IMR-90 (cell line): ENCODE measurements at regions not wholly inside any gene's neighbourhood (a gene's known extent, or its start where the extent isn't known, plus 50 kb on each side); places are given as distances from the start of the nearest gene placed in this dataset.

ENCODE experiments used
- ATAC-seq: fragments of 200-7000 bp; cut with Tn5 transposase; 2 replicates; pipeline ENCODE4 v1.9.1; 2020; ENCODE audit warnings: low read depth, mild to moderate bottlenecking, moderate library complexity
- BruUV-seq: library from RNA; stranded (reverse); fragments of 400-500 nt; replicated peaks from 2 replicates; lab custom pipeline; 2021; lab: Mats Ljungman, UMichigan
- CTCF ChIA-PET: fragments of 300-600 bp; formaldehyde crosslinking; extraction: SDS; loops from one replicate; lab custom pipeline; 2021; ENCODE audit warnings: antibody characterized with exemption; lab: Yijun Ruan, JAX
- POLR2A ChIA-PET: fragments of 300-600 bp; sonication (Branson Sonifier 250); formaldehyde crosslinking; loops from one replicate; lab custom pipeline; 2022; ENCODE audit warnings: antibody characterized with exemption; ENCODE audit not compliant: unreplicated experiment; lab: Charles Lee
- DNase-seq: peaks from one replicate; pipeline ENCODE4 v3.0.0; 2013
- H2AFZ ChIP-seq: replicated peaks from 2 replicates; pipeline ENCODE3; 2013; ENCODE audit warnings: low read length, mild to moderate bottlenecking; ENCODE audit not compliant: poor library complexity
- H2AK5ac ChIP-seq: 2 replicates; pipeline ENCODE4 v1.6.1; 2013; ENCODE audit warnings: low read depth, low read length, inconsistent platforms
- H2AK9ac ChIP-seq: replicated peaks from 2 replicates; pipeline ENCODE3; 2013; ENCODE audit warnings: mild to moderate bottlenecking, low read depth, low read length, moderate library complexity; ENCODE audit not compliant: poor library complexity
- H2BK120ac ChIP-seq: 2 replicates; pipeline ENCODE4 v1.6.1; 2013; ENCODE audit warnings: low read depth, low read length, inconsistent platforms
- H2BK15ac ChIP-seq: 3 replicates; pipeline ENCODE4 v1.6.1; 2013; ENCODE audit warnings: low read depth, low read length, inconsistent platforms
- H2BK20ac ChIP-seq: 2 replicates; pipeline ENCODE4 v1.6.1; 2013; ENCODE audit warnings: low read depth, mild to moderate bottlenecking, inconsistent platforms, low read length, moderate library complexity
- H2BK5ac ChIP-seq: 2 replicates; pipeline ENCODE4 v1.6.1; 2013; ENCODE audit warnings: mild to moderate bottlenecking, low read depth, low read length, inconsistent platforms; ENCODE audit not compliant: poor library complexity, severe bottlenecking
- H3K14ac ChIP-seq: replicated peaks from 2 replicates; pipeline ENCODE4 v1.6.1; 2013; ENCODE audit warnings: low read depth, low read length, inconsistent platforms
- H3K18ac ChIP-seq: 2 replicates; pipeline ENCODE4 v1.6.1; 2013; ENCODE audit warnings: low read depth, low read length, control low read depth
- H3K23ac ChIP-seq: 2 replicates; pipeline ENCODE4 v1.6.1; 2013; ENCODE audit warnings: low read depth, low read length, inconsistent platforms
- H3K27ac ChIP-seq: 2 replicates; pipeline ENCODE4 v1.5.1; 2013; ENCODE audit warnings: mild to moderate bottlenecking, control low read depth, low read length; ENCODE audit not compliant: insufficient read depth
- H3K27me3 ChIP-seq: 2 replicates; pipeline ENCODE4 v1.6.1; 2013; ENCODE audit warnings: low read length; ENCODE audit not compliant: control insufficient read depth, insufficient read depth
- H3K36me3 ChIP-seq: 2 replicates; pipeline ENCODE4 v1.6.1; 2013; ENCODE audit warnings: low read length, mixed read lengths; ENCODE audit not compliant: control insufficient read depth, insufficient read depth
- H3K4ac ChIP-seq: 2 replicates; pipeline ENCODE4 v1.6.1; 2013; ENCODE audit warnings: low read depth, low read length, inconsistent platforms
- H3K4me1 ChIP-seq: 2 replicates; pipeline ENCODE4 v1.6.1; 2013; ENCODE audit warnings: low read length, mixed read lengths; ENCODE audit not compliant: control insufficient read depth, insufficient read depth
- H3K4me2 ChIP-seq: 2 replicates; pipeline ENCODE4 v1.6.1; 2013; ENCODE audit warnings: low read depth, mild to moderate bottlenecking, control low read depth, low read length, moderate library complexity
- H3K4me3 ChIP-seq: 2 replicates; pipeline ENCODE4 v1.5.1; 2013; ENCODE audit warnings: low read depth, mild to moderate bottlenecking, control low read depth, low read length, moderate library complexity; ENCODE audit not compliant: insufficient read depth
- H3K56ac ChIP-seq: 2 replicates; pipeline ENCODE4 v1.6.1; 2013; ENCODE audit warnings: low read length, inconsistent platforms; ENCODE audit not compliant: insufficient read depth; ENCODE audit errors: extremely low read depth
- H3K79me1 ChIP-seq, 2 experiments: 2 replicates each; pipeline ENCODE4 v1.6.1; 2013; ENCODE audit warnings: low read length in 2 of 2, inconsistent platforms in 1 of 2, low read depth in 1 of 2
- H3K9ac ChIP-seq: 2 replicates; pipeline ENCODE4 v1.6.1; 2013; ENCODE audit warnings: low read depth, low read length, control low read depth
- H3K9me1 ChIP-seq: 2 replicates; pipeline ENCODE4 v1.6.1; 2013; ENCODE audit warnings: low read length, inconsistent platforms; ENCODE audit not compliant: insufficient read depth
- H3K9me3 ChIP-seq: 2 replicates; pipeline ENCODE4 v1.6.1; 2013; ENCODE audit warnings: low read length; ENCODE audit not compliant: control insufficient read depth, insufficient read depth
- H4K20me1 ChIP-seq: 2 replicates; pipeline ENCODE4 v1.6.1; 2013; ENCODE audit warnings: low read length, inconsistent platforms; ENCODE audit not compliant: insufficient read depth
- H4K5ac ChIP-seq: 2 replicates; pipeline ENCODE4 v1.6.1; 2013; ENCODE audit warnings: mild to moderate bottlenecking, low read depth, low read length, control low read depth
- H4K8ac ChIP-seq, 2 experiments: 2 replicates each; pipeline ENCODE4 v1.6.1; 2013; ENCODE audit warnings: low read depth in 2 of 2, low read length in 2 of 2, control low read depth in 1 of 2, inconsistent platforms in 1 of 2
- H4K91ac ChIP-seq: 2 replicates; pipeline ENCODE4 v1.6.1; 2013; ENCODE audit warnings: low read depth, low read length, inconsistent platforms; ENCODE audit not compliant: insufficient read depth
- ELK1 ChIP-seq: fragments of 150-350 bp; IDR thresholded peaks from 2 replicates; pipeline ENCODE4 v1.6.1; 2016; ENCODE audit warnings: low read depth, mild to moderate bottlenecking, low read length, moderate library complexity, borderline replicate concordance
- MAFK ChIP-seq: IDR thresholded peaks from 2 replicates; pipeline ENCODE4 v1.6.1; 2012; ENCODE audit warnings: low read depth, low read length, improper control_type of control experiment
- NFE2L2 ChIP-seq: fragments of 150-350 bp; IDR thresholded peaks from 2 replicates; pipeline ENCODE4 v1.6.1; 2016; ENCODE audit warnings: low read depth, mild to moderate bottlenecking, low read length
- WGBS, 2 experiments: methylation state at CpG; one replicate each; pipeline versions ENCODE4 v1.1.5 to v1.1.7; 2013; ENCODE audit warnings: missing lambda C conversion rate in 2 of 2; ENCODE audit not compliant: insufficient read length in 1 of 2; ENCODE audit errors: extremely low coverage in 2 of 2; 5-methylcytosine and 5-hydroxymethylcytosine counted together
- dilution Hi-C: fragments of 300-500 bp; cut with HindIII; formaldehyde crosslinking; loops from one replicate; pipeline ENCODE4 v1.14.3; 2018; ENCODE audit warnings: low sequenced_read_pairs; ENCODE audit not compliant: unreplicated experiment
- in situ Hi-C: fragments of 300-500 bp; cut with MboI; formaldehyde crosslinking; loops from 3 replicates; pipeline ENCODE4 v1.14.3; 2019; ENCODE audit warnings: low sequenced_read_pairs, inconsistent platforms, mixed read lengths
- intact Hi-C: fragments of 100-400 bp; cut with micrococcal nuclease; formaldehyde crosslinking; loops from 2 replicates; pipeline ENCODE4 v1.10.0; 2022

GRCh38 chr5:56569566-56569965, 245.8 kb upstream of the MAP3K1 start:
- dilution Hi-C loops = no loop called here
- CTCF ChIA-PET = no interaction called here

More at GRCh38 chr5:56569566-56569965, 245.8 kb upstream of the MAP3K1 start:
- H3K9me3 ChIP-seq = peaks cover 2% of the 10 kb centered on the region
- 0 out of 2 replicates have a peak overlapping the region, but pooled peaks have one; percentile 63 for H2BK120ac ChIP-seq
- no peak overlapping the region for H2AK9ac ChIP-seq
- peaks cover 4% of the 10 kb centered on the region; the same call in 1 of the 2 replicates for H3K9me1 ChIP-seq
- no peak overlapping the region for H3K4ac ChIP-seq
- peak overlapping the region; percentile 22; the same call in 1 of the 2 replicates for H3K56ac ChIP-seq
- H3K27me3 ChIP-seq = no peaks in the 10 kb centered on the region
- in situ Hi-C loops = no loop called here
- peak overlapping the region; percentile 79; the same call in 1 of the 2 replicates for H3K27ac ChIP-seq
- H4K5ac ChIP-seq = no peak overlapping the region
- TF ChIP-seq NFE2L2 (no peak), MAFK (peak; percentile 21; the same call in 1 of the 2 replicates), ELK1 (no peak)
- H3K4me1 ChIP-seq = peaks cover 8% of the 10 kb centered on the region
- no peak overlapping the region for H2BK15ac ChIP-seq
- no peaks in the 10 kb centered on the region for H3K36me3 ChIP-seq
- no CpG with 5 or more reads among the region's 1 CpG for WGBS, 2 experiments
- POLR2A ChIA-PET = no interaction called here
- no peak overlapping the region for H2BK20ac ChIP-seq
- ATAC-seq (peak; percentile 74), DNase-seq (peak; percentile 63)
- H3K4me2 ChIP-seq = peak overlapping the region; percentile 41
- 0 out of 2 replicates have a peak overlapping the region, but pooled peaks have one; percentile 45 for H3K18ac ChIP-seq
- H4K20me1 ChIP-seq = no peaks in the 10 kb centered on the region
- H3K23ac ChIP-seq = no peak overlapping the region
- H2AFZ ChIP-seq = no peak overlapping the region
- H4K91ac ChIP-seq = no peak overlapping the region
- no peak overlapping the region for H4K8ac ChIP-seq
- peak overlapping the region; percentile 67; the same call in 1 of the 2 replicates for H3K9ac ChIP-seq
- H3K14ac ChIP-seq = no peak overlapping the region; the same call in 1 of the 2 replicates
- no peak overlapping the region for H3K4me3 ChIP-seq
- no peak overlapping the region for H2BK5ac ChIP-seq
- H3K79me1 ChIP-seq = no peaks in the 10 kb centered on the region
- no TSS peak for BruUV-seq
- intact Hi-C loops = loop anchor here (5.0 kb wide), 2 partner anchors 248 to 297 kb away; partner anchors contain the start of gene MAP3K1
- no peak overlapping the region for H2AK5ac ChIP-seq
